Parathyroid adenoma (tissue), 2 donors: ENCODE measurements at regions not wholly inside any gene's neighbourhood (a gene's known extent, or its start where the extent isn't known, plus 50 kb on each side); places are given as distances from the start of the nearest gene placed in this dataset.

Experiments used
- H2AFZ ChIP-seq: fragments of 300-600 bp; sonication (generic); one replicate; pipeline ENCODE4 v1.7.0; 2017; ENCODE audit warnings: antibody characterized with exemption, mild to moderate bottlenecking
- H3K27ac ChIP-seq: fragments of 300-600 bp; sonication (generic); one replicate; pipeline ENCODE4 v1.7.0; 2017
- H3K27me3 ChIP-seq: fragments of 300-600 bp; sonication (generic); one replicate; pipeline ENCODE4 v1.7.0; 2017; ENCODE audit warnings: low read length; ENCODE audit not compliant: control insufficient read depth, insufficient read depth
- H3K36me3 ChIP-seq: fragments of 300-600 bp; sonication (generic); one replicate; pipeline ENCODE4 v1.7.0; 2017; ENCODE audit warnings: low read length; ENCODE audit not compliant: control insufficient read depth, insufficient read depth
- H3K4me1 ChIP-seq: fragments of 300-600 bp; sonication (generic); one replicate; pipeline ENCODE4 v1.7.0; 2017; ENCODE audit warnings: control low read depth
- H3K4me2 ChIP-seq: fragments of 300-600 bp; sonication (generic); one replicate; pipeline ENCODE4 v1.7.0; 2017; ENCODE audit warnings: low read length
- H3K4me3 ChIP-seq: fragments of 300-600 bp; sonication (generic); one replicate; pipeline ENCODE4 v1.7.0; 2017; ENCODE audit warnings: low read depth, low read length
- H3K79me2 ChIP-seq: fragments of 300-600 bp; sonication (generic); one replicate; pipeline ENCODE4 v1.7.0; 2017; ENCODE audit warnings: control low read depth
- H3K9ac ChIP-seq: fragments of 300-600 bp; sonication (generic); one replicate; pipeline ENCODE4 v1.7.0; 2017; ENCODE audit warnings: mild to moderate bottlenecking
- H3K9me3 ChIP-seq: fragments of 300-600 bp; sonication (generic); one replicate; pipeline ENCODE4 v1.7.0; 2017; ENCODE audit warnings: low read length; ENCODE audit not compliant: control insufficient read depth
- TF ChIP-seq, protein P1 (sequence below): fragments of 300-600 bp; sonication (generic); IDR thresholded peaks from one replicate; pipeline ENCODE4 v1.7.0; 2017; ENCODE audit warnings: antibody characterized with exemption, mild to moderate bottlenecking
- donor health status: primary hyperparathyroidism.

DNA sequence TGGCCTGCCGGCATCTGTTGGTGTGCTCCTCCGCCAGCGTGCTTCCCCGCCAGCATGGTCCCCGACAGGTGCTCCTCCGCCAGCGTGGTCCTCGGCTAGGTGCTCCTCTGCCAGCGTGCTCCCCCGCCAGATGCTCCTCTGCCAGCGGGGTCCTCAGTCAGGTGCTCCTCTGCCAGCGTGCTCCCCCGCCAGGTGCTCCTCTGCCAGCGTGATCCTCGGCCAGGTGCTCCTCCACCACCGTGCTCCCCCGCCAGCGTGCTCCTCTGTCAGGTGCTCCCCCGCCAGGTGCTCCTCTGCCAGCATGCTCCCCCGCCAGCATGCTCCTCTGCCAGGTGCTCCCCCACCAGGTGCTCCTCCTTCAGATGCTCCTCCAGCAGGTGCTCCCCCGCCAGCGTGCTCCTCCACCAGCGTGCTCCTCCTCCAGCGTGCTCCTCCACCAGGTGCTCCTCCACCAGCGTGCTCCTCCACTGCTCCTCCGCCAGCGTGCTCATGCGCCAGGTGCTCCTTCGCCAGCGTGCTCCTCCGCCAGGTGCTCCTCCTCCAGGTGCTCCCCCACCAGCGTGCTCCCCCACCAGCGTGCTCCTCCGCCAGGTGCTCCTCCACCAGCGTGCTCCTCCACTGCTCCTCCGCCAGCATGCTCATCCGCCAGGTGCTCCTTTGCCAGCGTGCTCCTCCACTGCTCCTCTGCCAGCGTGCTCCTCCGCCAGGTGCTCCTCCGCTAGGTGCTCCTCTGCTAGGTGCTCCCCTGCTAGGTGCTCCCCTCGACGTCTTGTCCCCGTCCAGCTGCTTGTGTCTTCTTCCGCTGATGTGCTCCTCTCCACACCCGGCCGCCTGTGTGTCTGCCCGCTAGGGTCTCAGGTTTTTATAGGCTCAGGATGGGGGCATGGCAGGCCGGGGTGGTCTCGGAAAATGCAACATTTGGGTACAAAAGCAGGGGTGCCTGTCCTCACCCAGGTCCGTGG is 223.0 kb downstream of the NRIP1 start:
- Histone ChIP-seq H3K9me3 (no peaks in the 10 kb centered on the region), H3K79me2 (no peaks in the 10 kb centered on the region), H3K4me1 (no peaks in the 10 kb centered on the region), H3K4me2 (no peak overlapping the region), H3K27me3 (no peaks in the 10 kb centered on the region), H3K27ac (no peak overlapping the region), H2AFZ (no peak overlapping the region), H3K36me3 (no peaks in the 10 kb centered on the region), H3K9ac (no peak overlapping the region), H3K4me3 (no peak overlapping the region)
- TF ChIP-seq, protein P1, sequence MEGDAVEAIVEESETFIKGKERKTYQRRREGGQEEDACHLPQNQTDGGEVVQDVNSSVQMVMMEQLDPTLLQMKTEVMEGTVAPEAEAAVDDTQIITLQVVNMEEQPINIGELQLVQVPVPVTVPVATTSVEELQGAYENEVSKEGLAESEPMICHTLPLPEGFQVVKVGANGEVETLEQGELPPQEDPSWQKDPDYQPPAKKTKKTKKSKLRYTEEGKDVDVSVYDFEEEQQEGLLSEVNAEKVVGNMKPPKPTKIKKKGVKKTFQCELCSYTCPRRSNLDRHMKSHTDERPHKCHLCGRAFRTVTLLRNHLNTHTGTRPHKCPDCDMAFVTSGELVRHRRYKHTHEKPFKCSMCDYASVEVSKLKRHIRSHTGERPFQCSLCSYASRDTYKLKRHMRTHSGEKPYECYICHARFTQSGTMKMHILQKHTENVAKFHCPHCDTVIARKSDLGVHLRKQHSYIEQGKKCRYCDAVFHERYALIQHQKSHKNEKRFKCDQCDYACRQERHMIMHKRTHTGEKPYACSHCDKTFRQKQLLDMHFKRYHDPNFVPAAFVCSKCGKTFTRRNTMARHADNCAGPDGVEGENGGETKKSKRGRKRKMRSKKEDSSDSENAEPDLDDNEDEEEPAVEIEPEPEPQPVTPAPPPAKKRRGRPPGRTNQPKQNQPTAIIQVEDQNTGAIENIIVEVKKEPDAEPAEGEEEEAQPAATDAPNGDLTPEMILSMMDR: no peak

DNA sequence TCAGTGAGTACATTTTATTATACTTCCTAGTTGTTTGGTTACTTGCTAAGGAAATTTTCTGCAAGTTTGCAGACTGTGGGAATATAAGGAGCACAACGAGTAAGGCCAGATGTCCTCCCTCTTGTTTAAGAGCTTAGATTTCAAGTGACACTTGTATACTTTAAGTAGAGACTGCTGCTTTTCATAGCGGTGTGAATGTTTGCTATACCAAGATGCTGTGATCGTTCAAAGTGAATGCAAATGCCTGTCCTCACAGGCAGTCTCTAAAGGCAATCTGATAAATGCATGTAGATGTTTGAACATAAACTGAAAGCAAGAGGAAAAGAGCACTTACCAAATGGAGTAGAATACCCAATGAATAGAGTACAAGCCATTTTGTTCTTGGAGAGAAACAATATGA is 226.4 kb downstream of the NRIP1 start:
- TF ChIP-seq, protein P1: no peak
- Histone ChIP-seq H2AFZ (no peak overlapping the region), H3K4me2 (no peak overlapping the region)

DNA sequence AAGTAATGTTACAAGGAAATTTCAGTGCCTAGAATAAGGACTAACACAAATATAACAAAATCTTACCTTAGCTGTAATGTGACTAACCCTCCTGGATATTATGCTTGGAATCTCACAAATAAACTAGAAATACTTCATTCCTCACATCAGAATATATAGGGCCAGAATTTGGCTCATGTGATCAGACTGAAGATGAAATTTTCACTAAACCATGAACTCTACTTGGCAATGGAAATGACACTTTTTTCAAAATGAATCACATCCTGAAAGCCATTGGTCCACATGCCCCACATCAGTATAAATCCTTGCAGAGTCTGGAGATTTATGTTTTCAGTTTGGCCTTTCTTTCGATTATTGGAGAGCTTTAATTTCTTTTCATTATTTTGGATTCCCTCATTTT is 227.8 kb downstream of the NRIP1 start:
- H3K27me3 ChIP-seq: no peaks in the 10 kb centered on the region
- H3K36me3 ChIP-seq: no peaks in the 10 kb centered on the region
- H3K27ac ChIP-seq: no peak overlapping the region
- TF ChIP-seq, protein P1: no peak
- H3K4me2 ChIP-seq: no peak overlapping the region
- no peak overlapping the region for H2AFZ ChIP-seq
- H3K9ac ChIP-seq: no peak overlapping the region
- no peaks in the 10 kb centered on the region for H3K9me3 ChIP-seq
- H3K4me3 ChIP-seq: no peak overlapping the region
- no peaks in the 10 kb centered on the region for H3K4me1 ChIP-seq
- no peaks in the 10 kb centered on the region for H3K79me2 ChIP-seq

More for the DNA sequence above, 226.4 kb downstream of the NRIP1 start:
- H3K36me3 ChIP-seq: no peaks in the 10 kb centered on the region
- no peak overlapping the region for H3K4me3 ChIP-seq
- no peaks in the 10 kb centered on the region for H3K4me1 ChIP-seq
- H3K27me3 ChIP-seq: no peaks in the 10 kb centered on the region
- no peaks in the 10 kb centered on the region for H3K79me2 ChIP-seq
- H3K27ac ChIP-seq: no peak overlapping the region
- H3K9ac ChIP-seq: no peak overlapping the region
- H3K9me3 ChIP-seq: no peaks in the 10 kb centered on the region

DNA sequence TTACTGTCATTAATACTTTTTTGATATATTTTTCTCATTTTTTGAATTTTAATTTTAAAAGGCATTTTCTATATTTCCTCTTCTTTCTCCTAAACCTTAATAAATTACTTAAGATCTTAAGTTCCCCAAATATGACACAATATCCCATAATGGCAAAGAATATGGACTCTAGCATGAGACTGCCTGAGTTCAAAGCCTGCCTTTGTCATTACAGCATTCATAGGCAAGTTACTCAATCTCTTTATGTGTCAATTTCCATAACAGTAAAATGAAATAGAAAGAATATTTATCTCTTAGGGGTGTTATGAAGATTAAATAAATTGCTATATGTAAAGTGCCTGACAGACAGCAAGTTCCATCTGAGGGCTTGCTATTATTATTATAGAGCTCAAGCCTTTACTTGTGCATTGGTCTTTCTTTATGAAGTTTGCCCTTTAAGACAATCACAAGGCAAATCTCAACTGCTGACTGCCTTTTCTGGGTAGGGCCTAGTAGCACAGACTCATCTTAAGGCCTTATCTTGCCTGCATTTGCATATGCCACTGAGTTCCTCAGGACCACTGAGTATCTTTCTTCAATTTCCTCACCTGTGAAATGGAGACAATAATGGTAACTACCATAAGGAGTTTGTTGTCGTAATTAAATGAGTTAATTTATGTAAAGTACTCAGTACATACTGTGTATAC is 231.0 kb downstream of the NRIP1 start:
- Histone ChIP-seq H3K4me1 (no peaks in the 10 kb centered on the region), H3K27me3 (no peaks in the 10 kb centered on the region), H2AFZ (no peak overlapping the region), H3K9me3 (no peaks in the 10 kb centered on the region), H3K79me2 (no peaks in the 10 kb centered on the region), H3K9ac (no peak overlapping the region), H3K4me3 (no peak overlapping the region), H3K27ac (no peak overlapping the region), H3K4me2 (no peak overlapping the region), H3K36me3 (no peaks in the 10 kb centered on the region)
- TF ChIP-seq, protein P1: no peak
